ENCODE measurements at regions not wholly inside any gene's neighbourhood (a gene's known extent, or its start where the extent isn't known, plus 50 kb on each side); places are given as distances from the start of the nearest gene placed in this dataset.

DNA sequence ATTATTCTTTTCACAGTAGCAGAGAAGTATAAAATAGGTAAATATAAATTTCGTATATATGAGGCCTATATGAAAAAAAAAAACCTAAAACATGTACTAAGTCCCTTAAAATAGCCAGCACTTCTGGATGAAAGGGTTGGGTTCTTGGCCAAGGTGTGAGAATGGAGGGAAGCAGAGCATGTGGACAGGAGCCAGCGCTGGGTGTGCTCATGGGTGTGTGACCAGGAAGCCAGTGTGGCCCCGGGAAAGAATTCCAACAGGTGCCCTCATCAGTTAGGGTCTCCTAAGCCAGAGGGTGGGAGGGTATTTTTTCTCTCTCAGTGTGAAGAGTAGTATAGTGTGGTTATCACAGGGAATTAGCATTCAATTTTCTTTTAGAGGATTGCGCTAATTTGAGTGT, 401.9 kb upstream of the IGFBP3 start:
- Histone ChIP-seq H3K27ac (no peak overlapping the region), H3K9me3 (no peaks in the 10 kb centered on the region), H3K4me3 (no peak overlapping the region), H3K4me1 (no peaks in the 10 kb centered on the region), H3K27me3 (no peaks in the 10 kb centered on the region), H3K36me3 (ENCODE audit: low read depth, missing control alignments) (no peaks in the 10 kb centered on the region)
- 90 to 92% methylated on average over 4 of the region's 4 CpGs for WGBS, 2 donors
- intact Hi-C loops (cut with DNase I; ENCODE audit: low total_unique reads) = no loop called here
- no peak for DNase-seq
- no peak for TF ChIP-seq POLR2A (IDR thresholded peaks at IDR 0.05)

DNA sequence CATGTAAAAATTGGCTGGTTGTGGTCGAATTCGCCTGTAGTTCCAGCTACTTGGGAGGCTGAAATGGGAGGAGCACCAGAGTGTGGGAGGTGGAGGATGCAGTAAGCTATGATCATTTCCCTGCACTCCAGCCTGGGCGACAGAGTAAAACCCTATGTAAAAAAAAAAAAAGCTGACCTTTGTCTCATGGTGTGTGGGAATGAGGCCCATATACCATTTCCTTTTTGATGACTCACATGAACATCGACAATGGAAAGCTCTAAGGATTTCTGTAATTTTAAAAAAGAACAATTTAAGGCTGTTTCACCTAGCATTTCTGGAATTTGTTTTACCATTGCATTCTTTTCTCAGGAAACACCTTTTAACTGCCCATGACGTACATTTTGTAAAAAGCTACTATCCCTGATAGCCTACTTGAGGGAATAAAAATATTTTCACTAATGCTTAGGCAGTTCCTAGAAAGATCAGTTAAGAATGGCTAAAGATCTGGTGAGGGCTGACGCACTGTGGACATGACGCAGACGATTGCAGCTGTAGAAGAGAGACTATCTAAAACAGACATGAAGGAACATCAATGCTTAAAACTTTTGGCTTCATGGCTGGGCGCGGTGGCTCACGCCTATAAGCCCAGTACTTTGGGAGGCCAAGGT, 400.6 kb upstream of the IGFBP3 start:
- Histone ChIP-seq H3K36me3 (ENCODE audit: low read depth, missing control alignments) (no peaks in the 10 kb centered on the region), H3K4me1 (no peaks in the 10 kb centered on the region), H3K27me3 (no peaks in the 10 kb centered on the region), H3K27ac (no peak overlapping the region), H3K9me3 (no peaks in the 10 kb centered on the region), H3K4me3 (no peak overlapping the region)
- no peak for DNase-seq
- intact Hi-C loops (cut with DNase I; ENCODE audit: low total_unique reads) = no loop called here
- WGBS, 2 donors = 87 to 91% methylated on average over 11 of the region's 11 CpGs
- no peak for TF ChIP-seq POLR2A (IDR thresholded peaks at IDR 0.05)
- TF ChIP-seq, protein P1, sequence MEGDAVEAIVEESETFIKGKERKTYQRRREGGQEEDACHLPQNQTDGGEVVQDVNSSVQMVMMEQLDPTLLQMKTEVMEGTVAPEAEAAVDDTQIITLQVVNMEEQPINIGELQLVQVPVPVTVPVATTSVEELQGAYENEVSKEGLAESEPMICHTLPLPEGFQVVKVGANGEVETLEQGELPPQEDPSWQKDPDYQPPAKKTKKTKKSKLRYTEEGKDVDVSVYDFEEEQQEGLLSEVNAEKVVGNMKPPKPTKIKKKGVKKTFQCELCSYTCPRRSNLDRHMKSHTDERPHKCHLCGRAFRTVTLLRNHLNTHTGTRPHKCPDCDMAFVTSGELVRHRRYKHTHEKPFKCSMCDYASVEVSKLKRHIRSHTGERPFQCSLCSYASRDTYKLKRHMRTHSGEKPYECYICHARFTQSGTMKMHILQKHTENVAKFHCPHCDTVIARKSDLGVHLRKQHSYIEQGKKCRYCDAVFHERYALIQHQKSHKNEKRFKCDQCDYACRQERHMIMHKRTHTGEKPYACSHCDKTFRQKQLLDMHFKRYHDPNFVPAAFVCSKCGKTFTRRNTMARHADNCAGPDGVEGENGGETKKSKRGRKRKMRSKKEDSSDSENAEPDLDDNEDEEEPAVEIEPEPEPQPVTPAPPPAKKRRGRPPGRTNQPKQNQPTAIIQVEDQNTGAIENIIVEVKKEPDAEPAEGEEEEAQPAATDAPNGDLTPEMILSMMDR (IDR thresholded peaks at IDR 0.05) = no peak

DNA sequence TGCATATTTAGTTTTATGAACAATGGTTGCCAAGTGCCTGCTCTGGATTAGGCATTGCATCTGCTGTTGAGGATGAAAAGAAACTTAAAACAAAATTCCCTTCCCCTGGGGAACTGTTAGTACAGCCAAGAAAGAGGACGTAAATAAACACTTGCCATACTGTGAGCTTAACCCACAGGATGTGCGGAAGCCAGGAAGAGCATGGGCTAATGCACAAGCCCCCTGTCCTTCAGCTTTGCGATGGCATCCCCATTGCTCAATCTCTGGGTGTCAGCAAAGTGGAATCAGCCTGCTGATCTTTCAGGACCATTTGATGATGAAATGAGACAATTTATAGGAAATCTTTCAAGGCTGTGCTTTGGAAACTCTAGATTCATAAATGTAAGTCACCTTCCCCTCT, 399.9 kb upstream of the IGFBP3 start:
- 83 to 87% methylated on average over 3 of the region's 3 CpGs for WGBS, 2 donors
- Histone ChIP-seq H3K4me1 (no peaks in the 10 kb centered on the region), H3K36me3 (ENCODE audit: low read depth, missing control alignments) (no peaks in the 10 kb centered on the region), H3K27ac (no peak overlapping the region), H3K9me3 (no peaks in the 10 kb centered on the region), H3K27me3 (no peaks in the 10 kb centered on the region), H3K4me3 (no peak overlapping the region)
- intact Hi-C loops (cut with DNase I; ENCODE audit: low total_unique reads) = no loop called here
- no peak for DNase-seq
- no peak for TF ChIP-seq POLR2A (IDR thresholded peaks at IDR 0.05)
- TF ChIP-seq, protein P1 (IDR thresholded peaks at IDR 0.05) = no peak

DNA sequence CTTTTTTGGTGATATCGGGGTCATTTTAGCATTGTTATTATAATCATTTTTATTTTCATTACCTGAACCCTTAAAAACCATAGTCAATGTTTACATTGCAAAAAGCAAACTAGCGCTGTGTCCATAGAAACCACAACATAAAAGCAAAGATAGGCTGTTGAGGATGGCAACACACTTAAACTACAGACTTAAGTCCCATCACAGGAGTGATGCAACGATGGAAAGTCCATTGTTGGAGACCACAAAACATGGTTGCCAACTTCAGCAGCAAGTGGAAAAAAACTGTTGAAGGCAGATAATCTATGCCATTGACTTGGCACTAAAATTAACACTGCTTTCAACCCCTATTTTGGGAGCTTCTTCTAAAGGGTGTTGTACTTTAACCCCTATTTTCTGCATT, 398.8 kb upstream of the IGFBP3 start:
- Histone ChIP-seq H3K27ac (no peak overlapping the region), H3K4me3 (no peak overlapping the region), H3K9me3 (no peaks in the 10 kb centered on the region), H3K27me3 (no peaks in the 10 kb centered on the region), H3K36me3 (ENCODE audit: low read depth, missing control alignments) (no peaks in the 10 kb centered on the region), H3K4me1 (no peaks in the 10 kb centered on the region)
- no peak for DNase-seq
- intact Hi-C loops (cut with DNase I; ENCODE audit: low total_unique reads) = no loop called here
- WGBS, 2 donors = 92 to 93% methylated on average over 3 of the region's 3 CpGs
- no peak for TF ChIP-seq POLR2A (IDR thresholded peaks at IDR 0.05)
- TF ChIP-seq, protein P1 (IDR thresholded peaks at IDR 0.05) = no peak

DNA sequence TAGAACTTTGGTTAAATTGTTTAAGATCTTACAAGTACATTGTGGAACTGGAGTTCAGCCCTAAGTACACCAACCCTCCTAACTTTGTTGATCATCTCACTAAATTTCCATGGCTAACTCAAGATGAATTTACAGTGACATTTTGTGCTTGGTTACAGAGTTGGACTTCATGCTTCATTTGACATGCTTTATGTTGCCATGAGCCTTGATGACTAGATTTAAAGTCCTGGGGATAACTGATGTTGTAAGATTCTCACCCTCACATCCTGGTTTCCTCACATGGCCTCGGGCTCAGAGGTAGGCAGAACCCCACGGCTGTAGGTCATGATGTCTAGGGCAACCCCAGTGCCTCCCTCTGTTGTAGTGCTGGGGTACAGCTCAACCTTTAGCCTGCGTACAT, 397.2 kb upstream of the IGFBP3 start:
- no peaks in the 10 kb centered on the region for H3K4me1 ChIP-seq
- intact Hi-C loops (cut with DNase I; ENCODE audit: low total_unique reads) = no loop called here

More for the DNA sequence above, 397.2 kb upstream of the IGFBP3 start:
- Histone ChIP-seq H3K27ac (no peak overlapping the region), H3K9me3 (no peaks in the 10 kb centered on the region), H3K36me3 (ENCODE audit: low read depth, missing control alignments) (no peaks in the 10 kb centered on the region), H3K27me3 (no peaks in the 10 kb centered on the region), H3K4me3 (no peak overlapping the region)
- 85 to 86% methylated on average over 3 of the region's 3 CpGs for WGBS, 2 donors
- no peak for DNase-seq
- no peak for TF ChIP-seq POLR2A (IDR thresholded peaks at IDR 0.05)
- TF ChIP-seq, protein P1 (IDR thresholded peaks at IDR 0.05) = no peak
